H1 (cell line): ENCODE measurements at regions not wholly inside any gene's neighbourhood (a gene's known extent, or its start where the extent isn't known, plus 50 kb on each side); places are given as distances from the start of the nearest gene placed in this dataset.

Source experiments
- CTCF ChIA-PET: fragments of 300-600 bp; sonication (Branson Sonifier 250); formaldehyde crosslinking; loops from one replicate; lab custom pipeline; 2021; ENCODE audit not compliant: partially characterized antibody; lab: Charles Lee
- POLR2A ChIA-PET: fragments of 300-600 bp; sonication (Branson Sonifier 250); formaldehyde crosslinking; loops from one replicate; lab custom pipeline; 2021; ENCODE audit warnings: inconsistent platforms; ENCODE audit not compliant: partially characterized antibody; lab: Charles Lee
- DNase-seq, 2 experiments: peaks; one replicate each; pipeline versions ENCODE4 v3.0.0 to v3.0.0-alpha.2; 2010 to 2022; ENCODE audit warnings: low spot score in 2 of 2, low read depth in 1 of 2, mixed read lengths in 1 of 2
- FAIRE-seq: peaks from 2 replicates; lab custom pipeline; 2011; peaks lifted over from hg19 to GRCh38; lab: Jason Lieb, UNC
- H2AFZ ChIP-seq: 2 replicates; pipeline ENCODE4 v1.8.1; 2012; ENCODE audit warnings: low read length, inconsistent platforms
- H2AK5ac ChIP-seq: 2 replicates; pipeline ENCODE4 v1.6.1; 2013; ENCODE audit warnings: low read depth, low read length
- H2BK120ac ChIP-seq: replicated peaks from 2 replicates; pipeline ENCODE3; 2013; ENCODE audit warnings: low read depth, low read length, inconsistent platforms
- H2BK12ac ChIP-seq: 2 replicates; pipeline ENCODE4 v1.6.1; 2013; ENCODE audit warnings: low read depth, low read length
- H2BK15ac ChIP-seq: 2 replicates; pipeline ENCODE4 v1.6.1; 2013; ENCODE audit warnings: low read length
- H2BK20ac ChIP-seq: 2 replicates; pipeline ENCODE4 v1.6.1; 2013; ENCODE audit warnings: low read length
- H2BK5ac ChIP-seq: 2 replicates; pipeline ENCODE4 v1.6.1; 2013; ENCODE audit warnings: low read depth, low read length
- H3K14ac ChIP-seq: 2 replicates; pipeline ENCODE4 v1.6.1; 2013; ENCODE audit warnings: inconsistent platforms; ENCODE audit not compliant: insufficient read length
- H3K18ac ChIP-seq: 2 replicates; pipeline ENCODE4 v1.6.1; 2013; ENCODE audit warnings: low read length; ENCODE audit errors: extremely low read depth
- H3K23ac ChIP-seq: 2 replicates; pipeline ENCODE4 v1.6.1; 2013; ENCODE audit warnings: inconsistent platforms; ENCODE audit not compliant: insufficient read length
- H3K23me2 ChIP-seq: 2 replicates; pipeline ENCODE4 v1.6.1; 2013; ENCODE audit warnings: low read depth, low read length
- H3K27ac ChIP-seq: 2 replicates; pipeline ENCODE4 v1.6.1; 2011; ENCODE audit warnings: low read depth, low read length, inconsistent platforms
- H3K27me3 ChIP-seq, 4 experiments: replicated peaks in 1 of 4; 1 replicate in 1 of 4; 2 replicates in 3 of 4; pipeline versions ENCODE4 v1.6.1 to v1.8.1; 2011 to 2013; ENCODE audit warnings: low read length in 3 of 4, mild to moderate bottlenecking in 3 of 4, inconsistent platforms in 2 of 4, mixed read lengths in 2 of 4, moderate library complexity in 1 of 4; ENCODE audit not compliant: control insufficient read depth in 3 of 4, insufficient read depth in 3 of 4; ENCODE audit errors: extremely low read depth in 1 of 4
- H3K36me3 ChIP-seq, 4 experiments: 2 replicates each; pipeline versions ENCODE4 v1.6.1 to v1.8.1; 2011 to 2013; ENCODE audit warnings: mild to moderate bottlenecking in 4 of 4, low read length in 3 of 4, moderate library complexity in 2 of 4, control low read depth in 1 of 4, inconsistent platforms in 1 of 4; ENCODE audit not compliant: insufficient read depth in 4 of 4, control insufficient read depth in 2 of 4
- H3K4ac ChIP-seq: replicated peaks from 2 replicates; pipeline ENCODE3; 2013; ENCODE audit warnings: low read length, low read depth, mixed read lengths, inconsistent platforms; ENCODE audit not compliant: insufficient read length
- H3K4me1 ChIP-seq, 4 experiments: replicated peaks in 1 of 4; 1 replicate in 1 of 4; 2 replicates in 3 of 4; pipeline versions ENCODE4 v1.6.1 to v1.8.1; 2011 to 2013; ENCODE audit warnings: low read length in 3 of 4, inconsistent platforms in 2 of 4, mixed read lengths in 1 of 4; ENCODE audit not compliant: insufficient read depth in 4 of 4, control insufficient read depth in 3 of 4
- H3K4me2 ChIP-seq, 2 experiments: 2 replicates each; pipeline versions ENCODE4 v1.6.1 to v1.8.1; 2011 to 2013; ENCODE audit warnings: low read depth in 2 of 2, low read length in 2 of 2, control low read depth in 1 of 2, inconsistent platforms in 1 of 2, mild to moderate bottlenecking in 1 of 2; ENCODE audit not compliant: insufficient read depth in 1 of 2
- H3K4me3 ChIP-seq, 4 experiments: fragments of 200-600, 300-600 bp in 1 of 4; sonication (generic), shearing (Covaris generic), sonication (Bioruptor Twin) in 1 of 4; 2 replicates each; pipeline versions ENCODE4 v1.5.1 to v1.8.1; 2011 to 2016; ENCODE audit warnings: low read length in 4 of 4, low read depth in 3 of 4, control low read depth in 2 of 4, inconsistent platforms in 2 of 4, mild to moderate bottlenecking in 2 of 4, mixed read lengths in 1 of 4, moderate library complexity in 1 of 4; ENCODE audit not compliant: insufficient read depth in 2 of 4; ENCODE audit errors: extremely low read depth in 1 of 4
- H3K56ac ChIP-seq: replicated peaks from 2 replicates; pipeline ENCODE3; 2013; ENCODE audit warnings: low read depth, mild to moderate bottlenecking, mixed read lengths, low read length, inconsistent platforms; ENCODE audit not compliant: insufficient read length
- H3K79me1 ChIP-seq: 2 replicates; pipeline ENCODE4 v1.6.1; 2013; ENCODE audit warnings: low read depth, low read length, control low read depth
- H3K79me2 ChIP-seq, 2 experiments: 2 replicates each; pipeline versions ENCODE4 v1.6.1 to v1.8.1; 2012 to 2013; ENCODE audit warnings: low read length in 2 of 2, mild to moderate bottlenecking in 2 of 2, inconsistent platforms in 1 of 2; ENCODE audit not compliant: insufficient read depth in 2 of 2, control insufficient read depth in 1 of 2
- H3K9ac ChIP-seq, 4 experiments: replicated peaks in 1 of 4; 1 replicate in 1 of 4; 2 replicates in 3 of 4; pipeline versions ENCODE4 v1.6.1 to v1.8.1; 2011 to 2013; ENCODE audit warnings: low read depth in 3 of 4, low read length in 3 of 4, control low read depth in 2 of 4, mild to moderate bottlenecking in 2 of 4, moderate library complexity in 2 of 4, inconsistent platforms in 1 of 4; ENCODE audit errors: extremely low read depth in 1 of 4
- H3K9me3 ChIP-seq, 2 experiments: 2 replicates each; pipeline versions ENCODE4 v1.6.1 to v1.8.1; 2012 to 2013; ENCODE audit warnings: mild to moderate bottlenecking in 2 of 2, moderate library complexity in 2 of 2, control low read depth in 1 of 2, inconsistent platforms in 1 of 2, low read depth in 1 of 2, low read length in 1 of 2, mixed read lengths in 1 of 2; ENCODE audit not compliant: insufficient read depth in 2 of 2
- H4K20me1 ChIP-seq, 2 experiments: replicated peaks in 1 of 2; 2 replicates each; pipeline versions ENCODE3 to v1.8.1; 2011 to 2013; ENCODE audit warnings: inconsistent platforms in 2 of 2, low read length in 2 of 2, mild to moderate bottlenecking in 1 of 2; ENCODE audit not compliant: insufficient read depth in 2 of 2, control insufficient read depth in 1 of 2
- H4K5ac ChIP-seq: 2 replicates; pipeline ENCODE4 v1.6.1; 2013; ENCODE audit warnings: low read length, low read depth, mixed read lengths, inconsistent platforms; ENCODE audit not compliant: insufficient read length
- H4K8ac ChIP-seq: 2 replicates; pipeline ENCODE4 v1.8.0; 2013; ENCODE audit warnings: mild to moderate bottlenecking, moderate library complexity, low read length, inconsistent platforms; ENCODE audit not compliant: insufficient read depth; ENCODE audit errors: extremely low read depth
- H4K91ac ChIP-seq: replicated peaks from 2 replicates; pipeline ENCODE3; 2013; ENCODE audit warnings: low read length, mixed read lengths, inconsistent platforms; ENCODE audit not compliant: insufficient read length
- ASH2L ChIP-seq: fragments of 200-600, 300-600 bp; sonication (generic); IDR thresholded peaks from one replicate; pipeline ENCODE4 v1.7.1; 2017; ENCODE audit warnings: low read length
- BCL11A ChIP-seq, 2 experiments: IDR thresholded peaks; one replicate each; pipeline ENCODE4 v1.6.1; 2011; ENCODE audit warnings: low read depth in 2 of 2, low read length in 2 of 2, mild to moderate bottlenecking in 2 of 2
- EGR1 ChIP-seq: IDR thresholded peaks from 2 replicates; pipeline ENCODE4 v1.6.1; 2011; ENCODE audit warnings: low read depth, low read length, borderline replicate concordance
- GABPA ChIP-seq: IDR thresholded peaks from 2 replicates; pipeline ENCODE4 v1.6.1; 2011; ENCODE audit warnings: mild to moderate bottlenecking, low read length, moderate library complexity, borderline replicate concordance; ENCODE audit not compliant: insufficient read depth
- JUN ChIP-seq: IDR thresholded peaks from 2 replicates; pipeline ENCODE4 v1.6.1; 2011; ENCODE audit warnings: low read depth, mild to moderate bottlenecking, improper control_type of control experiment, low read length
- KDM1A ChIP-seq: fragments of 200-600, 300-600 bp; sonication (generic); IDR thresholded peaks from 2 replicates; pipeline ENCODE4 v1.7.1; 2016; ENCODE audit warnings: mild to moderate bottlenecking, low read length, borderline replicate concordance
- POLR2A ChIP-seq, 2 experiments: IDR thresholded peaks; 1 replicate in 1 of 2; 2 replicates in 1 of 2; pipeline ENCODE4 v1.6.1; 2011; ENCODE audit warnings: low read depth in 2 of 2, low read length in 2 of 2, mild to moderate bottlenecking in 2 of 2; ENCODE audit errors: control extremely low read depth in 1 of 2
- POLR2AphosphoS5 ChIP-seq: IDR thresholded peaks from 2 replicates; pipeline ENCODE4 v1.6.1; 2011; ENCODE audit warnings: low read depth, low read length
- RXRA ChIP-seq: IDR thresholded peaks from 2 replicates; pipeline ENCODE4 v1.6.1; 2011; ENCODE audit warnings: low read depth, mild to moderate bottlenecking, low read length, moderate library complexity; ENCODE audit not compliant: insufficient read depth
- SRF ChIP-seq: IDR thresholded peaks from 2 replicates; pipeline ENCODE4 v1.6.1; 2011; ENCODE audit warnings: mild to moderate bottlenecking, low read depth, low read length, moderate library complexity
- WGBS, 2 experiments: shearing (Covaris generic) in 1 of 2; methylation state at CpG; one replicate each; pipeline versions ENCODE4 v1.1.6 to v1.1.7; 2013 to 2015; ENCODE audit warnings: low lambda C conversion rate in 2 of 2, mixed read lengths in 2 of 2, inconsistent platforms in 1 of 2, low coverage in 1 of 2, missing lambda C conversion rate in 1 of 2; ENCODE audit not compliant: insufficient replicate concordance in 2 of 2, insufficient coverage in 1 of 2, insufficient read length in 1 of 2; ENCODE audit errors: extremely low coverage in 1 of 2, missing lambda C conversion rate in 1 of 2; 5-methylcytosine and 5-hydroxymethylcytosine counted together
- TF ChIP-seq, protein P1 (sequence below): IDR thresholded peaks from 2 replicates; pipeline ENCODE4 v1.6.1; 2011; ENCODE audit warnings: low read length, improper control_type of control experiment
- TF ChIP-seq, protein P2 (sequence below): IDR thresholded peaks from 2 replicates; pipeline ENCODE4 v1.6.1; 2011; ENCODE audit warnings: low read depth, mild to moderate bottlenecking, low read length; ENCODE audit not compliant: insufficient read depth

DNA sequence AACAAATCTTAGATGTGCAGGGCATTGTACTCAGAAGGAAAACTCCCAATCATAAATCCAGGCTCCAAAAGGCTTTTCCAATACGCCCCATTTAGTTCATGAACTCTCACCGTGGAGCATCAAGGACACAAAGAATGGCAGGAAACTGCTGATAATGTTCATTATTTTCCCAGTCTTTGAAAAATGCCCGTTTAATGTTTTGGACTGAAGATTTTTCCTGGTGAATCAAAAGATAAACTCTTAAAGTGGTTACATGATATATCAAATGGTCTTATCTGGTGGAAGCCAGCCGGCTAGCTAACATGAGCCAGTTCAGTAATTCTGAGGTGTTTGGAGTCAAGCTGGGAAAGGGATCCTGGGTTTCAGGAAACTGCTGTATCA is 62.1 kb upstream of the AP1S2 start:
- Histone ChIP-seq H3K79me1 (no peaks in the 10 kb centered on the region), H3K18ac (no peak overlapping the region; the same call in 1 of the 2 replicates), H4K5ac (no peak overlapping the region), H2BK5ac (no peak overlapping the region), H3K23me2 (no peaks in the 10 kb centered on the region), H2AFZ (no peak overlapping the region), H3K9ac (no peak overlapping the region), H3K4me1 (no peaks in the 10 kb centered on the region), H2BK15ac (no peak overlapping the region), H2BK12ac (no peak overlapping the region), H3K36me3 (no peaks in the 10 kb centered on the region; a peak in 1 of 8 replicates), H3K27ac (no peak overlapping the region), H3K4ac (no peak overlapping the region), H3K4me2 (no peak overlapping the region), H2BK20ac (no peak overlapping the region), H3K4me3 (no peak overlapping the region), H3K23ac (no peak overlapping the region), H3K56ac (no peak overlapping the region), H4K8ac (no peak overlapping the region), H3K9me3 (peaks cover 7 to 10% of the 10 kb centered on the region in 2 experiments; a peak in 2 of 4 replicates), H2BK120ac (no peak overlapping the region), H3K14ac (no peak overlapping the region), H4K20me1 (no peaks in the 10 kb centered on the region), H4K91ac (no peak overlapping the region), H3K79me2 (no peaks in the 10 kb centered on the region), H2AK5ac (no peak overlapping the region), H3K27me3 (no peaks in the 10 kb centered on the region)
- FAIRE-seq, result no peak
- CTCF ChIA-PET, result no interaction called here
- POLR2A ChIA-PET, result interaction anchor here (1.2 kb wide), 1 partner anchor 8 kb away, joined by 3 read pairs; no protein-coding TSS in a partner anchor
- no peak for DNase-seq
- TF ChIP-seq EGR1, result no peak
- TF ChIP-seq SRF, result no peak
- TF ChIP-seq, protein P1, sequence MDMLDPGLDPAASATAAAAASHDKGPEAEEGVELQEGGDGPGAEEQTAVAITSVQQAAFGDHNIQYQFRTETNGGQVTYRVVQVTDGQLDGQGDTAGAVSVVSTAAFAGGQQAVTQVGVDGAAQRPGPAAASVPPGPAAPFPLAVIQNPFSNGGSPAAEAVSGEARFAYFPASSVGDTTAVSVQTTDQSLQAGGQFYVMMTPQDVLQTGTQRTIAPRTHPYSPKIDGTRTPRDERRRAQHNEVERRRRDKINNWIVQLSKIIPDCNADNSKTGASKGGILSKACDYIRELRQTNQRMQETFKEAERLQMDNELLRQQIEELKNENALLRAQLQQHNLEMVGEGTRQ, result no peak
- no peak for TF ChIP-seq RXRA
- no peak for TF ChIP-seq POLR2AphosphoS5
- no peak for TF ChIP-seq ASH2L
- no peak for TF ChIP-seq GABPA
- TF ChIP-seq, protein P2, sequence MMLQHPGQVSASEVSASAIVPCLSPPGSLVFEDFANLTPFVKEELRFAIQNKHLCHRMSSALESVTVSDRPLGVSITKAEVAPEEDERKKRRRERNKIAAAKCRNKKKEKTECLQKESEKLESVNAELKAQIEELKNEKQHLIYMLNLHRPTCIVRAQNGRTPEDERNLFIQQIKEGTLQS, result no peak
- TF ChIP-seq KDM1A, result no peak
- TF ChIP-seq POLR2A (IDR thresholded peaks at IDR 0.05; ENCODE audit: control extremely low read depth in 1 of 2, low read depth in 2 of 2, low read length in 2 of 2), result no peak
- TF ChIP-seq BCL11A (IDR thresholded peaks at IDR 0.05; ENCODE audit: low read depth in 2 of 2, low read length in 2 of 2), result no peak
- TF ChIP-seq JUN, result no peak
- 98% methylated on average over 4 of the region's 4 CpGs; no CpG with 5 or more reads in 1 of the 2 experiments for WGBS, 2 experiments
